DND-41 (cell line): ENCODE measurements at regions not wholly inside any gene's neighbourhood (a gene's known extent, or its start where the extent isn't known, plus 50 kb on each side); places are given as distances from the start of the nearest gene placed in this dataset.

Experiments used
- ATAC-seq: fragments of 200-7000 bp; cut with Tn5 transposase; 3 replicates; pipeline ENCODE4 v1.9.1; 2021; ENCODE audit warnings: low read depth; ENCODE audit not compliant: insufficient read depth
- DNase-seq: peaks from one replicate; pipeline ENCODE4 v3.0.0-alpha.2; 2020
- H2AFZ ChIP-seq: 2 replicates; pipeline ENCODE4 v1.6.0; 2012; ENCODE audit warnings: low read depth, low read length
- H3K27ac ChIP-seq: 2 replicates; pipeline ENCODE4 v1.5.1; 2012; ENCODE audit warnings: low read length, inconsistent platforms
- H3K27me3 ChIP-seq: fragments of 200-600 bp; sonication (generic); 2 replicates; pipeline ENCODE4 v1.6.0; 2012; ENCODE audit warnings: low read length, mild to moderate bottlenecking, inconsistent platforms; ENCODE audit not compliant: insufficient read depth, poor library complexity
- H3K36me3 ChIP-seq: 2 replicates; pipeline ENCODE4 v1.5.1; 2012; ENCODE audit warnings: low read length, inconsistent platforms; ENCODE audit not compliant: insufficient read depth
- H3K4me1 ChIP-seq: 2 replicates; pipeline ENCODE4 v1.5.1; 2012; ENCODE audit warnings: mild to moderate bottlenecking, low read length; ENCODE audit not compliant: insufficient read depth
- H3K4me2 ChIP-seq: 2 replicates; pipeline ENCODE4 v1.6.0; 2012; ENCODE audit warnings: mild to moderate bottlenecking, moderate library complexity, low read length, inconsistent platforms; ENCODE audit not compliant: insufficient read depth
- H3K4me3 ChIP-seq, 2 experiments: fragments of 200-600 bp in 1 of 2; shearing (Covaris generic) in 1 of 2; 2 replicates each; pipeline ENCODE4 v1.5.1; 2012 to 2016; ENCODE audit warnings: inconsistent platforms in 2 of 2, low read length in 2 of 2, mild to moderate bottlenecking in 2 of 2, low read depth in 1 of 2, moderate library complexity in 1 of 2
- H3K79me2 ChIP-seq: 2 replicates; pipeline ENCODE4 v1.6.0; 2012; ENCODE audit warnings: low read length, inconsistent platforms; ENCODE audit not compliant: insufficient read depth
- H3K9ac ChIP-seq: 2 replicates; pipeline ENCODE4 v1.6.0; 2012; ENCODE audit warnings: low read depth, mild to moderate bottlenecking, inconsistent platforms, low read length, moderate library complexity
- H3K9me3 ChIP-seq: 2 replicates; pipeline ENCODE4 v1.5.1; 2012; ENCODE audit warnings: low read length, moderate library complexity, mild to moderate bottlenecking, inconsistent platforms; ENCODE audit not compliant: insufficient read depth, severe bottlenecking
- H4K20me1 ChIP-seq: 2 replicates; pipeline ENCODE4 v1.6.0; 2012; ENCODE audit warnings: low read length; ENCODE audit not compliant: insufficient read depth
- EZH2 ChIP-seq: IDR thresholded peaks from 3 replicates; pipeline ENCODE4 v1.6.1; 2012; ENCODE audit warnings: borderline replicate concordance, low read depth, mild to moderate bottlenecking, moderate library complexity, low read length, inconsistent platforms; ENCODE audit not compliant: severe bottlenecking
- TF ChIP-seq, protein P1 (sequence below): IDR thresholded peaks from 2 replicates; pipeline ENCODE4 v1.5.1; 2012; ENCODE audit warnings: borderline replicate concordance, low read length, moderate library complexity, mild to moderate bottlenecking; ENCODE audit not compliant: poor library complexity, severe bottlenecking; ENCODE audit errors: extremely low read depth

DNA sequence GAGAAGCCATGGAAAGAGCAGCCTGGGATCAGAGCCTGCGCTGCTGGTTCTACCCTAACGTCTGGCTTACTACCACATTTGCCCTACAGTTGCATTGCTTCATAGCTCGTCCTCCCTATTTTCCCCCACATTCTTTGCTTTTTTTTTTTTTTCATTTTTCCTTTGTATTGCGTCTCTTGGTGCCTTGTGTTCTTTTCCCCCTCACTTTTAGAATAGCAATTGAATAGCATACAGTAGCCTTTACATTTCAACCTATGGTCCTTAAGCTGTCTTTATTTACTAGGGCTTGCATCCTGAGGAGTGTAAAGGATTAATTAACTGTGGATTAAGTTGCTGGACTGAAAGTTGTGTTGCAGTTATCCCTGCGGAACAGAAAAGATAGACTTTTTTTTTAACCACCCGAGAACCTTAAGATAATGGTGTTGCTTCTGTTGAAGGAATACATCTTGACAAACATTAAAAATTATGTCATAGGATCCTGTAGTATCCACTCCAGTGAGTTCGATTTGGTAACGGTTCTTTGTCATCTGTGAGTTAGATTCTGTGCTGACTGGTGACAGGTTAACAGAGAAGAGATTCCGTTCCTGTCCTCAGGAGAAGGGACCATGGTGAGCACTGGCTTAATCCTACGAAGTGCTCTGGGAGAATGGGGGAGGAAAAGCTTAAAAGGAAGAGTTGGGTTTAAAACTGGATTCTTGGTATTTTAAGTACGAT is 417.4 kb upstream of the NAALADL2 start:
- DNase-seq (no peak), ATAC-seq (no peak; the same call in 2 of the 3 replicates)
- H3K36me3 ChIP-seq, result no peaks in the 10 kb centered on the region
- no peak overlapping the region for H3K27ac ChIP-seq
- peaks cover 26% of the 10 kb centered on the region for H3K27me3 ChIP-seq
- peak overlapping the region; percentile 82 for H2AFZ ChIP-seq
- no peaks in the 10 kb centered on the region for H3K9me3 ChIP-seq
- H3K4me3 ChIP-seq, result peak overlapping the region; percentile 35 to 62; a peak in 3 of 4 replicates
- no peaks in the 10 kb centered on the region for H3K79me2 ChIP-seq
- H3K4me1 ChIP-seq, result peaks cover 19% of the 10 kb centered on the region; the same call in 1 of the 2 replicates
- peak overlapping the region; percentile 57 for H3K9ac ChIP-seq
- TF ChIP-seq, protein P1, sequence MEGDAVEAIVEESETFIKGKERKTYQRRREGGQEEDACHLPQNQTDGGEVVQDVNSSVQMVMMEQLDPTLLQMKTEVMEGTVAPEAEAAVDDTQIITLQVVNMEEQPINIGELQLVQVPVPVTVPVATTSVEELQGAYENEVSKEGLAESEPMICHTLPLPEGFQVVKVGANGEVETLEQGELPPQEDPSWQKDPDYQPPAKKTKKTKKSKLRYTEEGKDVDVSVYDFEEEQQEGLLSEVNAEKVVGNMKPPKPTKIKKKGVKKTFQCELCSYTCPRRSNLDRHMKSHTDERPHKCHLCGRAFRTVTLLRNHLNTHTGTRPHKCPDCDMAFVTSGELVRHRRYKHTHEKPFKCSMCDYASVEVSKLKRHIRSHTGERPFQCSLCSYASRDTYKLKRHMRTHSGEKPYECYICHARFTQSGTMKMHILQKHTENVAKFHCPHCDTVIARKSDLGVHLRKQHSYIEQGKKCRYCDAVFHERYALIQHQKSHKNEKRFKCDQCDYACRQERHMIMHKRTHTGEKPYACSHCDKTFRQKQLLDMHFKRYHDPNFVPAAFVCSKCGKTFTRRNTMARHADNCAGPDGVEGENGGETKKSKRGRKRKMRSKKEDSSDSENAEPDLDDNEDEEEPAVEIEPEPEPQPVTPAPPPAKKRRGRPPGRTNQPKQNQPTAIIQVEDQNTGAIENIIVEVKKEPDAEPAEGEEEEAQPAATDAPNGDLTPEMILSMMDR, result no peak
- TF ChIP-seq EZH2, result no peak
- peak overlapping the region; percentile 66 for H3K4me2 ChIP-seq
- H4K20me1 ChIP-seq, result no peaks in the 10 kb centered on the region

DNA sequence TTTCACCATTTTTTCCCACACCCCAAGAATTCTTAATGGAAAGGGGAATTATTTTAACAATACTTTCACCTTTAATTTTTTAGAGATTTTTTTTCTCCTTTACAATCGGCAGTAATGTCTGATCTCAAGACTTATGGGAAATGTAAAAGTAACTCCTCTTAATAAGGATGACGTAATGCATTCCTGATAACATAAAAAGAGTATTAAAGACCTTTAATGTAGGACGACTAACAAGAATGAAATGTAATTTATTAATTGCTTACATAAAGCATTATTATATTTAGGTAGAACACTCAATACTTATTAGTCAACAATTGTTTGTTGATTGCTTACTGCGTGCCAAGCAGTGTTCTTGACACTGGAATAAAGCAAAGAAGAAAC is 416.8 kb upstream of the NAALADL2 start:
- TF ChIP-seq, protein P1, result no peak
- TF ChIP-seq EZH2, result no peak

DNA sequence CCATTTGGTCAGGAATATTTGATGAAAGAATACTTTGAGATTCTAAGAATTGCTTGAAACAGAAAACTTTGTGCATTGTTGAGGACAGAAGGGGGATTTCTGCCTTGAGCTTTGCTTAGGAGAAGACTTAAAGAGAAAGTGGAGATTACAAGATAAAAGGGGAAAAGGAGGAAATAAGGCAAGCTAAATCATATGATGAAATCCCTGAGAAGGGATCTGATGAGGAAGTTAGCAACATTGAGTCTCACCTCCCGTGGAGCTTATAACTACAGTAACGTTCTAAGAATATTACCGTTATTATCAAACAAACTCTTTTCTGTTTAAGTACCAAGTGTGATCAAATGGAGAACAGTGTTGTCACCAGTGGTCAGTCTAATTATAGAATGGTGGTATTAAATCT is 414.7 kb upstream of the NAALADL2 start:
- ATAC-seq, result no peak
- Histone ChIP-seq H3K79me2 (no peaks in the 10 kb centered on the region), H3K4me3 (no peak overlapping the region), H3K36me3 (no peaks in the 10 kb centered on the region), H3K4me1 (peaks cover 19% of the 10 kb centered on the region; the same call in 1 of the 2 replicates), H2AFZ (no peak overlapping the region), H4K20me1 (no peaks in the 10 kb centered on the region), H3K4me2 (no peak overlapping the region), H3K27me3 (peaks cover 23% of the 10 kb centered on the region), H3K9me3 (no peaks in the 10 kb centered on the region), H3K27ac (no peak overlapping the region), H3K9ac (no peak overlapping the region)
- TF ChIP-seq, protein P1, result no peak
- no peak for TF ChIP-seq EZH2
- no peak for DNase-seq

More for the DNA sequence above, 416.8 kb upstream of the NAALADL2 start:
- H3K4me2 ChIP-seq, result peak overlapping the region; percentile 66
- peak overlapping the region; percentile 82; the same call in 1 of the 2 replicates for H2AFZ ChIP-seq
- no peak overlapping the region; the same call in 1 of the 2 replicates for H3K9ac ChIP-seq
- no peaks in the 10 kb centered on the region for H3K79me2 ChIP-seq
- H4K20me1 ChIP-seq, result no peaks in the 10 kb centered on the region
- DNase-seq, result no peak
- H3K36me3 ChIP-seq, result no peaks in the 10 kb centered on the region
- no peaks in the 10 kb centered on the region for H3K9me3 ChIP-seq
- no peak for ATAC-seq
- peak overlapping the region in 1 of 2 experiments; percentile 62; a peak in 1 of 4 replicates for H3K4me3 ChIP-seq
- peaks cover 19% of the 10 kb centered on the region; the same call in 1 of the 2 replicates for H3K4me1 ChIP-seq
- H3K27ac ChIP-seq, result no peak overlapping the region
- H3K27me3 ChIP-seq, result peaks cover 26% of the 10 kb centered on the region
